HL-60 (cell line): ENCODE measurements at regions not wholly inside any gene's neighbourhood (a gene's known extent, or its start where the extent isn't known, plus 50 kb on each side); places are given as distances from the start of the nearest gene placed in this dataset.

ENCODE experiments used
- POLR2AphosphoS5 ChIP-seq: IDR thresholded peaks from 2 replicates; pipeline ENCODE4 v1.6.1; 2012; ENCODE audit warnings: low read depth
- TF ChIP-seq, protein P1 (sequence below): IDR thresholded peaks from one replicate; pipeline ENCODE4 v1.5.1; 2011; ENCODE audit warnings: low read length, control low read depth, inconsistent platforms; ENCODE audit not compliant: insufficient read depth

GRCh38 chr1:70498666-70499065 is 87.6 kb downstream of the CTH start:
- no peak for TF ChIP-seq POLR2AphosphoS5
- TF ChIP-seq, protein P1, sequence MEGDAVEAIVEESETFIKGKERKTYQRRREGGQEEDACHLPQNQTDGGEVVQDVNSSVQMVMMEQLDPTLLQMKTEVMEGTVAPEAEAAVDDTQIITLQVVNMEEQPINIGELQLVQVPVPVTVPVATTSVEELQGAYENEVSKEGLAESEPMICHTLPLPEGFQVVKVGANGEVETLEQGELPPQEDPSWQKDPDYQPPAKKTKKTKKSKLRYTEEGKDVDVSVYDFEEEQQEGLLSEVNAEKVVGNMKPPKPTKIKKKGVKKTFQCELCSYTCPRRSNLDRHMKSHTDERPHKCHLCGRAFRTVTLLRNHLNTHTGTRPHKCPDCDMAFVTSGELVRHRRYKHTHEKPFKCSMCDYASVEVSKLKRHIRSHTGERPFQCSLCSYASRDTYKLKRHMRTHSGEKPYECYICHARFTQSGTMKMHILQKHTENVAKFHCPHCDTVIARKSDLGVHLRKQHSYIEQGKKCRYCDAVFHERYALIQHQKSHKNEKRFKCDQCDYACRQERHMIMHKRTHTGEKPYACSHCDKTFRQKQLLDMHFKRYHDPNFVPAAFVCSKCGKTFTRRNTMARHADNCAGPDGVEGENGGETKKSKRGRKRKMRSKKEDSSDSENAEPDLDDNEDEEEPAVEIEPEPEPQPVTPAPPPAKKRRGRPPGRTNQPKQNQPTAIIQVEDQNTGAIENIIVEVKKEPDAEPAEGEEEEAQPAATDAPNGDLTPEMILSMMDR: no peak
